HepG2 (cell line): ENCODE measurements at regions not wholly inside any gene's neighbourhood (a gene's known extent, or its start where the extent isn't known, plus 50 kb on each side); places are given as distances from the start of the nearest gene placed in this dataset.

Source experiments
- ATF3 ChIP-seq: sonication (generic); formaldehyde crosslinking; IDR thresholded peaks from 2 replicates; pipeline ENCODE4 v1.4.0; 2020; ENCODE audit warnings: missing genetic modification reagents
- FIP1L1 ChIP-seq: fragments of 200-400 bp; formaldehyde crosslinking; IDR thresholded peaks from 2 replicates; pipeline ENCODE4 v1.6.1; 2018; ENCODE audit warnings: low read depth, mild to moderate bottlenecking, low read length, moderate library complexity, borderline replicate concordance; ENCODE audit not compliant: insufficient read depth
- IRX3 ChIP-seq: sonication (generic); formaldehyde crosslinking; IDR thresholded peaks from 2 replicates; pipeline ENCODE4 v1.8.1; 2023; ENCODE audit warnings: mild to moderate bottlenecking, low read depth, missing genetic modification reagents, borderline replicate concordance
- KDM1A ChIP-seq: IDR thresholded peaks from 2 replicates; pipeline ENCODE4 v1.6.1; 2016; ENCODE audit warnings: missing compliant biosample characterization
- MAFF ChIP-seq: IDR thresholded peaks from 2 replicates; pipeline ENCODE4 v1.6.1; 2011; ENCODE audit warnings: low read depth, low read length, improper control_type of control experiment
- MEIS2 ChIP-seq: sonication (generic); formaldehyde crosslinking; IDR thresholded peaks from 2 replicates; pipeline ENCODE4 v1.9.0; 2021; ENCODE audit warnings: mild to moderate bottlenecking, missing genetic modification reagents
- SAP130 ChIP-seq: IDR thresholded peaks from 2 replicates; pipeline ENCODE4 v1.6.1; 2016; ENCODE audit warnings: low read depth
- ZBTB8A ChIP-seq: sonication (generic); formaldehyde crosslinking; IDR thresholded peaks from 2 replicates; pipeline ENCODE4 v1.4.0; 2020; ENCODE audit warnings: mild to moderate bottlenecking, low read depth, missing genetic modification reagents, borderline replicate concordance

DNA sequence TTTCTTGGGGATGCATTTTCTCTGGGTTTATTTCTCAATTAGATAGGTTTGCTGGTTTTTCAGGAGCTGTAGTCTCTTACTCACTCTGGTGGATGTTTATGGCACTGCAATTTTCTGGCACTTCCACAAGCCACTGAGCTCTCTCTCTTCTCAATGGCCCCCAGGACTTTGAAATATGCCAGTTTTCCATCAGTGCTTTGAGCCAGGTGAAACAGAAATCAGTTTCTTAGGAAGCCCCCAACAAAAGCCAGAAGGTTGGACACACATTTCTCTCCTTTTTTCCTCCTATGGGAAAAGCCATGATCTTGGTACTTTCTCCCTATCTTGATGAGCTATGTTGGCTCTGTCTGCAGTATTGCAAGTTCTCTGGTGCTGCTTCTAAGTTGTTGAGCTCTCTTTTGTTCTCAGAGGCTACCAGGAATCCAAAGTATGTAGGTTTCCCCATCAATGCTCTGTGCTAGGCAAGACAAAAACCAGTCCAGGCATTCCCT lies 90.7 kb upstream of the SMIM36 start:
- TF ChIP-seq ZBTB8A (no peak), SAP130 (CRISPR knock-in tag) (no peak), FIP1L1 (no peak), KDM1A (CRISPR knock-in tag) (no peak), IRX3 (CRISPR knock-in tag) (no peak), MAFF (no peak), ATF3 (no peak), MEIS2 (no peak)
